Gastroesophageal sphincter (tissue), 4 donors: ENCODE measurements at regions not wholly inside any gene's neighbourhood (a gene's known extent, or its start where the extent isn't known, plus 50 kb on each side); places are given as distances from the start of the nearest gene placed in this dataset.
A peak's percentile ranks its signal among the peaks of the same experiment; 100 is the strongest.
"Not testable (repeated sequence)": the region's sequence is repeated elsewhere in the genome, so short reads cannot be mapped to it uniquely, and the experiment has no call there.

Experiments used
- ATAC-seq: fragments of 150-250 bp; one replicate; pipeline ENCODE4 v1.9.1; 2016; ENCODE audit warnings: mild to moderate bottlenecking, moderate library complexity
- H3K27ac ChIP-seq, 4 donors: fragments of 200-600 bp; sonication (generic) in 3 of 4; 1 replicate in 3 of 4; 2 replicates in 1 of 4; pipeline ENCODE4 v1.5.1; 2016 to 2019
- H3K27me3 ChIP-seq: fragments of 200-600 bp; sonication (generic); one replicate; pipeline ENCODE4 v1.5.1; 2019
- H3K36me3 ChIP-seq, 2 donors: fragments of 200-600 bp; sonication (generic); one replicate each; pipeline ENCODE4 v1.5.1; 2019; ENCODE audit warnings: control low read depth in 1 of 2
- H3K4me1 ChIP-seq, 3 donors: fragments of 200-600 bp; sonication (generic); 1 replicate in 2 of 3; 2 replicates in 1 of 3; pipeline ENCODE4 v1.5.1; 2016 to 2019; ENCODE audit warnings: control low read depth in 2 of 3
- H3K4me3 ChIP-seq, 2 donors: fragments of 200-600 bp; sonication (generic); one replicate each; pipeline ENCODE4 v1.5.1; 2019; ENCODE audit warnings: mild to moderate bottlenecking in 1 of 2, moderate library complexity in 1 of 2
- H3K9me3 ChIP-seq, 3 donors: fragments of 200-600 bp; sonication (generic); one replicate each; pipeline ENCODE4 v1.5.1; 2017 to 2019; ENCODE audit warnings: control low read depth in 2 of 3
- CTCF ChIP-seq, 4 experiments: fragments of 200-600 bp in 2 of 4; fragments of 450-650 bp in 2 of 4; sonication (generic) in 1 of 4; IDR thresholded peaks; one replicate each; pipeline ENCODE4 v1.5.1; 2017 to 2019; ENCODE audit warnings: antibody characterized with exemption in 4 of 4, mild to moderate bottlenecking in 2 of 4, moderate library complexity in 2 of 4
- EP300 ChIP-seq: sonication (generic); formaldehyde crosslinking; IDR thresholded peaks from one replicate; pipeline ENCODE4 v1.6.1; 2017; ENCODE audit warnings: antibody characterized with exemption, mild to moderate bottlenecking
- POLR2A ChIP-seq, 2 donors: fragments of 450-650 bp; IDR thresholded peaks; one replicate each; pipeline ENCODE4 v1.6.1; 2017; ENCODE audit warnings: antibody characterized with exemption in 2 of 2, mild to moderate bottlenecking in 2 of 2, moderate library complexity in 1 of 2
- POLR2AphosphoS5 ChIP-seq: sonication (generic); formaldehyde crosslinking; IDR thresholded peaks from one replicate; pipeline ENCODE4 v1.6.1; 2017; ENCODE audit warnings: antibody characterized with exemption
- WGBS, 2 donors: methylation state at CpG; one replicate each; pipeline ENCODE4 v1.1.5; 2018; ENCODE audit warnings: low coverage in 1 of 2; 5-methylcytosine and 5-hydroxymethylcytosine counted together

- H3K9me3 ChIP-seq, H3K4me3 ChIP-seq, H3K4me1 ChIP-seq, H3K36me3 ChIP-seq, H3K27me3 ChIP-seq, H3K27ac ChIP-seq: not testable (repeated sequence)
- peak; percentile 42 for ATAC-seq
- 76 to 78% methylated on average over 5 to 6 of the region's 6 CpGs for WGBS, 2 donors
These were observed 50.6 kb upstream of the ZNG1B start for GRCh38 chr2:113386780-113387433.

- WGBS, 2 donors = 52 to 95% methylated on average over 2 of the region's 2 CpGs
- not testable (repeated sequence) for H3K36me3 ChIP-seq, H3K4me3 ChIP-seq, ATAC-seq, H3K4me1 ChIP-seq, H3K9me3 ChIP-seq, H3K27ac ChIP-seq, H3K27me3 ChIP-seq
These were observed 57.9 kb upstream of the ZNG1B start for GRCh38 chr2:113379621-113380020.

- H3K36me3 ChIP-seq = no peaks in the 10 kb centered on the region
- peak; percentile 58 for ATAC-seq
- no peaks in the 10 kb centered on the region for H3K27me3 ChIP-seq
- no peaks in the 10 kb centered on the region for H3K4me1 ChIP-seq
- TF ChIP-seq EP300 (no peak), POLR2A (IDR thresholded peaks at IDR 0.05) (no peak)
- no peak overlapping the region for H3K27ac ChIP-seq
- H3K9me3 ChIP-seq = no peaks in the 10 kb centered on the region
- 75 to 83% methylated on average over 3 of the region's 3 CpGs for WGBS, 2 donors
- no peak overlapping the region for H3K4me3 ChIP-seq
These were observed 60.5 kb upstream of the ZNG1B start for GRCh38 chr2:113376913-113377445.

GRCh38 chr2:113376253-113376912 is 61.1 kb upstream of the ZNG1B start:
- H3K9me3 ChIP-seq = no peaks in the 10 kb centered on the region
- TF ChIP-seq EP300 (no peak), POLR2AphosphoS5 (no peak), CTCF (IDR thresholded peaks at IDR 0.05) (no peak), POLR2A (IDR thresholded peaks at IDR 0.05) (no peak)
- H3K4me3 ChIP-seq = no peak overlapping the region
- no peak for ATAC-seq
- no peaks in the 10 kb centered on the region for H3K27me3 ChIP-seq
- no peaks in the 10 kb centered on the region for H3K4me1 ChIP-seq
- no peaks in the 10 kb centered on the region for H3K36me3 ChIP-seq
- H3K27ac ChIP-seq = no peak overlapping the region
- 75 to 82% methylated on average over 2 of the region's 2 CpGs for WGBS, 2 donors

GRCh38 chr2:113374857-113375256 is 62.6 kb upstream of the ZNG1B start:
- 39 to 63% methylated on average over 3 of the region's 4 CpGs for whole genome bisulfite sequencing, 2 donors
- H3K4me3 ChIP-seq, ATAC-seq: not testable (repeated sequence)

GRCh38 chr2:113372258-113372834 is 65.1 kb upstream of the ZNG1B start:
- ATAC-seq, H3K9me3 ChIP-seq, H3K27ac ChIP-seq, H3K4me1 ChIP-seq, H3K4me3 ChIP-seq, H3K36me3 ChIP-seq, H3K27me3 ChIP-seq: not testable (repeated sequence)
- WGBS, 2 donors = 30 to 72% methylated on average over 2 to 7 of the region's 14 CpGs

More at GRCh38 chr2:113374857-113375256, 62.6 kb upstream of the ZNG1B start:
- H3K27me3 ChIP-seq, H3K36me3 ChIP-seq, H3K9me3 ChIP-seq, H3K27ac ChIP-seq, H3K4me1 ChIP-seq: not testable (repeated sequence)

- Histone ChIP-seq H3K4me1 (peaks cover 0 to 6% (median 0%) of the 10 kb centered on the region in 3 donors), H3K4me3 (no peak overlapping the region), H3K27ac (no peak overlapping the region), H3K9me3 (no peaks in the 10 kb centered on the region), H3K36me3 (no peaks in the 10 kb centered on the region), H3K27me3 (no peaks in the 10 kb centered on the region)
- TF ChIP-seq CTCF (IDR thresholded peaks at IDR 0.05) (peak; percentile 54 to 89 (median 80)), POLR2AphosphoS5 (no peak)
- 12 to 16% methylated on average over 7 to 8 of the region's 9 CpGs for WGBS, 2 donors
- ATAC-seq = peak; percentile 86
These were observed 66.9 kb upstream of the ZNG1B start for GRCh38 chr2:113370478-113371091.
